ENCODE measurements at regions not wholly inside any gene's neighbourhood (a gene's known extent, or its start where the extent isn't known, plus 50 kb on each side); places are given as distances from the start of the nearest gene placed in this dataset.

DNA sequence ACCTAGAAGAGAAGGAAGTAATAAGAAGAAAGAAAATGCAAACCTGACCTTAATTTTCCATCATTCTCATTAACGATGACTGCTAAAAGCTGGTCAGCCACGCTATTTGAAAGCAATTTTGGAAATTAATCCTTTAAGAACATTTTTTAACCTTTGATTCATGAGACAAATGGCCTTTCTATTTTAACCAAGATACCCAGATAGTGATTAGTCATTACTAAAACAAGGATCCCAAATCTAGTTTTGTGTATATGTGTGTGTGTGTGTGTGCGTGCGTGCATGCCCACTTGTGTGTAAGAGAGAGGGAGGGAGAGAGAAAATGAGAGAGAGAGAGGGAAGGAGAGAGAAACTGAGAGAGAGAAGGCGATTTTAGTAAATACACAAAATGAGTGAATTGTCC is 329.5 kb downstream of the DEPDC1B start:
- no peak for DNase-seq

DNA sequence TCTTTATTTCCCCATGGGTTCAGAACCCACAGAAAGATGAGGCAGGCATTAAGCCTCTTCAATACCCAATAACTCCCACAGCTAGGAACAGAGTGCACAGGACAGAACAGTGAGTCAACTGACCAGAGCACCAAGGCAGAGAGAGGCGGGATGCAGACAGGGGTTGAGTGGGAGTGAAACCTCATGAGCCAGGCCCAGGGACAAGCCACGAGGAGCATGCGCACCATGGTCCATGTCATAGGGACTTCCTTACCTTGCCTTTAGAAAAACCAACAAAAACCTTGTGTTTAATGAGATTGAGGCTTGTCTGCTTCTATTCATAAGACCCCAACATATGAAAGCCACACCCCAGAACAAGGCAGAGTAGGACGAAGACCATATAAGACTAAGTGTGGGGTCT is 330.6 kb downstream of the DEPDC1B start:
- DNase-seq: no peak

DNA sequence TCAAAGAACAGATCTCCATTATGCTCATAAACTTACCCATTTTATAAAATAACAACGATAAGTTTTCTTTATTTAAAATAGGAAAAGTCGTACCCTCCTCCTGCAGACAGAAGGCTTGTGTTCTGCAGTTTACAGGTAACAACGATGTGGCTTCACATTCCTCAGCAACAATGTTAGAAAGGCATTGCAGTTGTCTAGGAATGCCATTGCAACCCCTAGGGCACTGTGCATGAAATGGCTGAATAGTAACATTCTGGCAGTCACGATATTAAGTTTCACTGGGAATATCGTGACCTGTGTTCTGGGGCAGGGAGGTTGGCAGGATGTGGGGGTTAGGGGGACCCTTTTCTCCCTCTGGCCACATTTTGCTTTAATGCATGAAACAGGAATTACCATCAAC is 331.9 kb downstream of the DEPDC1B start:
- DNase-seq: no peak

DNA sequence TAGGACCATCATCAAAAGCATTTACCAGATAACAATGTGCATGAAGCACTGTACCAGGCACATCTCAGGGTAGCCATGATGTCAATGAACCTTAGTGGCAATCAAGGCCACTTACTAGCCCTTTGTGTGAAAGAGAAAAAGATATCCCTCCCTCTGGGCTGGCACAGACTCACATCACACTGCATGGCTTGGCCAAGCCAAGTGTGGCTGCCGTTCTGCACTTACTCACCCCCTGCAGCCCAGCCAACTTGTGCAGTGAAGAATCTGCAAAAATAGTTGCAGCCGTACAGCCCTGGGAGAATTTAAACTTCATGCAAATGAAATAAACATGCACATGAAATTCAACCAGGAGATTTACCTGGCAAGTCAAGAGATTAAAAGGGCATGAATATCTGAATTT is 333.5 kb downstream of the DEPDC1B start:
- DNase-seq: no peak

DNA sequence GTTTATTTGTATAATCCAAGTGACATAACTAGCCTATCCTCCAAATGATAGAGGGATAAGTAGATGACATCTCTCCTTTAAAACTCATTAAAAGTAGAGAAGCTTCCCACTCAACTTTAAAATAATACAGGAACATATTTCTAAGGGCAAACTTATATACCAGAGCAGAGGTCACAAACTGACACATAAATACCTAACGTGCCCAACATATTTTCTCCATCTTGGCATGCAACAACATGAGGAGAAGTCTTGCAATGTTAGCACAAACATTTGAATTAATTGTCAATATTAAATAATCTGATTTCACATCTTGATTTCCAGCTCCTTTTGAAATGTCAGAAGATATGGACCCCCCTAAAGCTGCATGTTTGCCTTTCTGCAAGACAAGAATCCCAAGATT is 335.0 kb downstream of the DEPDC1B start:
- DNase-seq: no peak

DNA sequence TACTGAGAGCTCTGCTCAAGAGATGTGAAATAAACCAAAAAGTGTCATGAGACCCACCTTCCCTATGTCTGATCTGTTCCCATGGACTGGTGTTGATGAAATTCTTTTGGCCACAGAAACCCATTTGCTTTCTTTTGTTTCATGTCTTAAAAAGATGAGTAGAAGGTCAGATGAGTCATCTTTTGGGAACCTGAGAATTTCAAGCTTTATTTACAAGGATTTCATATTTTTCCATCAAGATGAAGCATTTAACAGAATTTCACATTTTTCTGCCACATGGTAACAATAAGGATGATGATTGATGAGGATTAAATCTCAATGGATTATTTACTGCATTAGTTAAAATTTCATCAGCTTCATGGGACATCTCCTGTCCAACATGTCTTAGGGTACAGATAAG is 337.8 kb downstream of the DEPDC1B start:
- DNase-seq: no peak

DNA sequence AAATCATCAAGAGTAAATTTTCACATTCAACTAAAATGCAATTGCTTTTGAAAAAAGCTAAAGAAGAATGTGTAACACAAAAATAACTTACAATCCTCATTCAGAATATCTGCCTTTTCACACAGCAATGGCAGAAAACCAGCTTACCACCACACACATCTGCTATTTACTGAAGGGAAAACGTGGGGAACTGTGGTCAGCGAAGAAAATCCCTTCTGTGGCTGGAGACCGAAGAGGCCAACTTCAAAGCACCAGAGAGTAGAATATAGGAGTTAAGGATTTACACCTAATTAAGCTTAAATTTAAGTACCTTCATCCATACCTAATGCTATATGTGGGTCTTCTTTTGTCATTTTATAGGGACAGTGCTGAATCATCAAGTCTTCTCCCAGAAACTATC is 339.6 kb downstream of the DEPDC1B start:
- DNase-seq: no peak

DNA sequence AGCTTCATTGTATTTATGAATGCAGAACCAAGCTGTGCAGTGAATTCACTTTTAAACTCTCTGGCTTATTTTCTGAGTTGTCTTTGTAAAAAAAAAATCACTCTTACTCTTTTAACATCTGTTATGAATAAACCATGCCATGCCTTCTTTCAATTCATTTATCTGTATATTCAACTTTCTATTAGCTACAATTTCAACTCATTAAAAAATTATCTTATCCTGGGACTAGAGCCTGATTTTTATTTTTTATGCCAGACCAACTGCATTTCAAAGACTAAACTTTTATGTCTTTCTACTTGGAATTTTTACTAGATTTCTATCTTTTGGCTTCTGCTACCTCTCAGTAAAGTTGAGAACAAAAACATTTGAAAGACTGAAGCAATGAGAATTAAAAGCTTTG is 342.7 kb downstream of the DEPDC1B start:
- no peak for DNase-seq

DNA sequence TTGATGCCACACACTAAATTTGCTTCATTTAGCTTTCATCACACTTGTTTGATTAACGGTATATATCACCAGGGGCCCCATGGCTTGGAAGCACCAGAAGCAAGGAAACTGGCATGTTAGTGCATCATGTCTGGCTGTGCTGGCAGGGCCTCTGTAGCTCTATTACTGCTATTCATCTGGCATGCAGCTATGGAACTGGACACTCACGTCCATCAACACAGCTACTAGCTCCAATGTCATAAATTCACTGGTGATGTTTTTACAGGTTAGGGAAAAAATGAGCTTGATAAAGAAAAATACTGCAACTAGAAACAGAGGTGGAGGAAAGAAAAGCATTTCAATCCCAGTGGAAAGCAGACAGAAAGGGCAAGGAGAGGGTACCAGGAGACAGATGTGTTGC is 343.2 kb downstream of the DEPDC1B start:
- DNase-seq: no peak

DNA sequence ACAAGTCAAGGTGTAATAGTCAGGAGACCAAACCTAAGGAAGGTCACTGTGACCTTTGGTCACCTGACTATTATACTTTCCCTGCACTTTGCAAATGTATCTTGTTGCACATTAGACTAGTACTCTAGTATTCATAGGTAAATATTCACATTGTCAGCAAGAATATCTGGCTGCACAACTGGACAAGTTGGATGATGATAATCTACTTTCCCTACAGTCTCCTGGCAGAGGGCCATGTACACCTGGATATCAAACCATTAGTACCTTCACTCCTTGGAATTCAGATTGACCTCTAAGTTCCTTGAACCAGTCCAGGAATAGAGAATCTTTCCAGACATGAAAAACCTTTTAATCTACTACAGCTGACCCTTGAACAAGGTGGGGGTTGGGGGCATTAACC is 344.8 kb downstream of the DEPDC1B start:
- DNase-seq: no peak

DNA sequence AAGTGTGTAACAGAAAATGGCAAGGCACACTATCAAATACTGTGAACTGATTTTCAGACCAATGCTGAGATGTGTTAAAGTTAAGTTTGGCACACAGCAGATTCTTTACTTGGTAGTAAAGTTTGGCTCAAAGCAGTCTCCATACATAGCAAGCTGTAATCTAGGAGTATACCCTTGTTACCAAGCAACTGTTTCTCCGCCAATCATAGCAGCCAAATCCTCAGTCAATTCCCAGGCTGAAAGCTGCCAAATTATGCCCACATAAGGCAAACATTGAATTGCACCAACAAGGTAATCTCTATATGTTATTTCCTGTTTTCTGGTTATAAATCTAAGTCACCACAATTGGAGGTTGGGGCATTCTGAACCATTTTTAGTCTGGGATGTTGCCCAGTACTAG is 345.7 kb downstream of the DEPDC1B start:
- DNase-seq: no peak

DNA sequence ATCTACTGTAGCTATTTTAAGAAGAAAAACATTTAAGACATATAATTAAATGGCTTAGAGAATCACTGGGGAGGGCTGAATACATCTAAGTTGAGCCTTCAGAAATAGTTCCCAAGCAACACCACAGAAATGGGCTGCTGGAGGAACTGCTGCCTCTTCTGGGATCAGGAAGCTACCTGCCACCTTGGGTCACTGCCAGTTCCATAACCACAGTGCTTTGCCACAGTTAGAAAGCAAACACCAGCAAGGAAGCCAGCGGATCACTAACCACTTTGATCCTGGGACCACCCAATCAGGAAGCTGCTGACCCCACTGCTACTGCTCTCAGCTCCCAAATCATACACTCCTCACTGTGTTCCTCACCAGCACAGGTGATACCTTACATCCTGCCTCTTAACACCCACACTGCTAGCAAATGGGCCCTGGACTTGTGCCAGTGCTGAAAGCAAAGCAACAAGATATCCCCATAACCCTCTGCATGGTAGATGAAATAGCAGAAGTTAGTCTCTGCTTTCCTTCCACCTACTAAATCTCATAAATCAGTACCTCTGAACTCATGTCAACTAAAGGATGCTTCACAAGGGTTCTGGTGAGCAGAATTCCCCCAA is 346.9 kb downstream of the DEPDC1B start:
- peak; percentile 4 for DNase-seq

DNA sequence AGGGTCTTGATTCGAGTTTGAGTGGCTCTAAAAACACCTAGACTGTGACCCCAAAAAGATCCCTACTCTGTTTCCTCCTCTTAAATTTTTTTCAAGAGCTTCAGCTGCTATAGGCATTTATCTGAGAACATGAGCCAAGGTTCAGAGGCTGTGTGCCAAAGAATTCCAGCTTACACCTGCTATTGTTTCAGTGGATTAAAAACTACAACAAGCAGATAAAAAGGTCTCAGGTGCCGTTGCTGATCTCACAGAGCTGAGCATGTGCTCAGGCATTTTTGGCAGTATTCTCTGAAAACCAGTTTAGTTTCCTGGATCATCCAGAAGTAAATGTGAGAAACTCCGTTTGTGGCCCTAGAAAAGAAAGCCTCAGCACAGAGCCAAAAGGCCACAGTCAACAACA is 349.2 kb downstream of the DEPDC1B start:
- no peak for DNase-seq

DNA sequence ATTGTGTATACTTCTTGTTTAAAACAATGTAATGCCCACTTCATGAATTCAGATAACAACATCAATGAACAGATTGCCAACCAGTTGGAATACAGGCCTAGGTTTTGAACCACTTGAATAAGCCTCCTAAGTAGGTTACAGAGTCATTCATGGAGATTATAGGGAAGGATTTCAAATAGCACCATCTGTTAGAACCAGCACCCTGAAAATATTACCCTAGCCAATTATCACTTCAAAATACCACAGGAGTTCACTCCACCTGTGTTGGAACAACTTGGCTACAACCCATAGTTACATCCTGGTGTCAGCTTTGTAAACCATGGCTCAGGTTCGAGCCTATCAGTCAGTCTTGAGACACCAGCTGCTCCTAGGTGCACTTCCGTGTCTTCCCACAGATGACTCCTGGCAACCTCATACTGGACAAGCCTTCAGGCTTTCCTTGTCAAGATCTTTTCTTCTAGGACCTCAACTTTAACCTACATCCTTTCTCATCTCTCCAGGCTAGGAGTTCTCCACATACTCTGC is 350.0 kb downstream of the DEPDC1B start:
- no peak for DNase-seq

DNA sequence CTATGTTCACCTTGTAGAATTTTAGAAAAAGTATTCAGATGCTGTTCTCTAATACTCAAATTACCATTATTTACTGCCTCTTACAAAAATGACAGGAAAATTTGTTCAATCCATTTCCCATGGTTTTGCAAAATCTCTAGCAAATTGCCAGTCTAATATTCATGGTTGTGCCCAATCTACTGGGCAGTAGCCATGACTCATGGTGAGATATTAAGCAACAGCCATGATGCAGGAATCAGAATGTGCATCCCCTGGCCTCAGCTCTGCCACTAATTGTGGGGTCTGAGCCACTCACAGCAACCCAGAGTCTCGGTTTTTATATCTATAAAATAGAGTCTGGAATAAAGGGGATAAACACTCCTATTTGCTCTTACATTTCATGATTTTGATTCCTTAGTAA is 353.6 kb downstream of the DEPDC1B start:
- DNase-seq: no peak

DNA sequence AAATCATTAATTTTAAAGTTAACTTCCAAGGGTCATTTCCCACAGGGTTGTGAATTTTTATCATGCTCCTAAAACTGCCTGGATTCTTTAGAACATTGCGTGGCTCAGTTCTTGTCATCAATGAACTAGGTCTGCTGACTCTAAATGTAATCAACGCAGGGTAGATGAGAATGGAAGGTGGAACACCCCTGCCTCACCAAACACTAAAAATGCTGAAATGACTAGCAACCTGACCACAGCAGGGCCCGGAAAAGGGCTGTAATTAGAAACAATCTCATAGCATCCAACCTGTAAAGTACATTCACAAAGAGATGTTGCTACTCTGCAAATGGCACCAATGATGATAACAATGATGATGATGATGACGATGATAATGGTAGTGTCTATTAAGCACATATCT is 356.9 kb downstream of the DEPDC1B start:
- DNase-seq: no peak

DNA sequence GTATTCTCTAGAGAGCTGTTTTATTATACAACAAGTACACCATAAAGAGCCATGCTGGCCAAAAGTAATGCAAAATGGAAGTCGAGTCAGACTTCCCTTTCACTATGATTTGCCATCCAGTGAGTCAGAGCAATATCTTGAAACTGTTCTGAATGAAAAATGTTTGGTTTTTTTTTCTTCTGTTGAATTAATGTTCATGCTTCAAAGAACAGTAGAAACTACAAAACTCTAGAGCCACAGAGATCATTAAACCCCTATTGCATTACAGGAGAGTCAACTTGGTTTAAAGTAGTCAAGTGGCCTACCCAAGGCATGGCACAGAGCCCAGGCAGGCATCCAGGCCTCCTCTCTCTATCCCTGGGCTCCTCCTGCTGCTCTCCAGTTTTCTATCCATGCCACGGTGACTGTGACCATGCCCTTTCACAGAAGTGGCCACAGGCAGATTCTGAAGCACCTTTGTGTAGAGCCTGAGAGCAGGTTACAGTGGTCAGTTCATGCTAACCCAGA is 358.9 kb downstream of the DEPDC1B start:
- no peak for DNase-seq

DNA sequence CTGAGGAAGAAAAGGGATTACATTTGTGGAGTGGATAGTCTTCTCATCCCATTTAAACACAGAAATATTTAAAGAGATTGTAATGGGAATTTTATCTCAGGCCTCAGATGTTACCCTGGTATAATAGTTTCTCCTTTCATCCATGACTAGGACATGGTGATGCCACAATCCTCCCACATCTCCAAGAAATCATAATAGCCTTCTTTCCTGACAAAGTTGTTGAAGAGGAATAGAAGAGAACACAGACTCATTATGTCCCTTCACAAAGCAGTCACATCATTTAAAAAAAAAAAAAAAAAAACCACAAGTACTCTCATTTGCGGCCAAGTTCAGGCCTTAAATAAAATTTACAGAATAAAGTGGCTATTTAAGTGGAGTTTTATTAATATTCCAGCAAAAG is 359.6 kb downstream of the DEPDC1B start:
- no peak for DNase-seq

DNA sequence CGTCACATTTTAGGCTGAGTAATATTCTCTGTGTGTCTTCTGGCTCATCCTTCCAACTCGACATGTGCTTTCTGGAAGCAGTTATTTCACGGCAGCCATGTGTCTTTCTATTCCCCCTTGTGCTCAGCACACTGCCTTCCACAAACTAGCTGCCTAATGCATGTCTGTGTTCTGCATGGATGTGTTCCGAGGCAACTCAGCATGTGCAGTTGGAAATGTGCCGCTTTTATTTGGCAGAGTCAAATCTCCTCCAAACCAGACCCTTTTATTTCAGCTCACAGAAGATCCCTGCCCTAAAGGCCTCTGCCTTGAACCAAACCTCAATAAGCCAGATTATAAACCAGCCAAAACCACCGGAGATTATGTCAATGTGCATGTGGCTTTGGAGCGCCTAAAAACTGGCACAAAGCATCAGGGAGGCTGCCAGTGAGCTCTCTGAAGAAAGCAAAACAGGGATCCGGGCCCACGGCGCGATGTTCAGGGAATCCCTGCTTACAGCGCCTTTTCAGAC is 360.2 kb downstream of the DEPDC1B start:
- no peak for DNase-seq

DNA sequence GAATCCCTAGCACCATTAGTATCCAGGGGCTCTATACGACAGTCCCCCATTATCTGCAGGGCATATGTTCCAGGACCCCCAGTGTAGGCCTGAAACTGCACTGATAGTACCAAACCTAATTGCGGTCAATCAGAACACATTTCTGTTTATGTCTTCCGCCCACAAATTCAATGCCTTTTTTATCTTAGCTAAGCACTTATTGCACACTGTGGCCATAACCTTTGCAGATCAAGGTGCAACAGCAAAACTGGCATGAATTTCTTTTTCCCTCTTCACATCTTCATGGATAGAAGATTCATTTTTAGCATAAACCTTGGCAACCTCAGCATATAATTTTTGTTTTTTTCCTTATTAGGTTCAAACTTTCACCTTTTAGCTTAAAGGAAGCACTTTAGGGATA is 361.1 kb downstream of the DEPDC1B start:
- no peak for DNase-seq

DNA sequence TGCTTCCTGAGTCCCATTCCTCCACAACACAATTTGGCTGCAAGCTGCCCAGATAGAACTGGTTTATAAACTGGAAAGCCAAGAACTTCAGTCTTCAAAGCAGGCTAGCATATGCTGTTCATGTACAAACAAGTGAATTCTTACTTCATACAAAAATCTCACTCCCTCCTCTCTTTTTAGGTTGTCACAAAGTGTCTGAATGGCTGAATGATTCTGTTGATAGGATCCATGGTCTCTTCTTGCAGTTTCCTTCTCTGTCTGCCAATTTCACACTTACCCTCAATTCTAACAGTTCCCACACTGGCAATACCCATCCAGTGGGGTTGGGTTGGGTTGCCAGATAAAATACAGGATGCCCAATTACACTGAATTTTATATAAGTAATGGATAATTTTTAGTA is 363.5 kb downstream of the DEPDC1B start:
- no peak for DNase-seq

DNA sequence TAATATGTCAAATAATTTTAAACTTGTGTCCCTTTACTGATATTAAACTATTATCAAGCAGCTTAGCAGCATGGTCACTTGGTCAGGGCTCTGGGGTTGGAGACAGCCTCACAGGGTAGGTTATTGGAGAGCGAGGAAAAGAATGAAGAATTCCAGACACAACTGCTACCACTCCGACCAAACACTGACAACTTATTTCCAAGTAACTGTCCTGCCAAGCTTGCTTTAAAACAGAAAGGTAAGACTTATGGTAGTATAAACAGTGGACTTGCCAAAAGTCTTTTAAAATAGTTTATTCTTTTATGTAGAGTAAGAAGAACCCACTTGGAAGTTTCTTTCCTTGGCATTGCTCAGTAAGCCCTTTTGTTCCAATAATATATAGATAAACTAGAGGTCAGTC is 364.1 kb downstream of the DEPDC1B start:
- no peak for DNase-seq

DNA sequence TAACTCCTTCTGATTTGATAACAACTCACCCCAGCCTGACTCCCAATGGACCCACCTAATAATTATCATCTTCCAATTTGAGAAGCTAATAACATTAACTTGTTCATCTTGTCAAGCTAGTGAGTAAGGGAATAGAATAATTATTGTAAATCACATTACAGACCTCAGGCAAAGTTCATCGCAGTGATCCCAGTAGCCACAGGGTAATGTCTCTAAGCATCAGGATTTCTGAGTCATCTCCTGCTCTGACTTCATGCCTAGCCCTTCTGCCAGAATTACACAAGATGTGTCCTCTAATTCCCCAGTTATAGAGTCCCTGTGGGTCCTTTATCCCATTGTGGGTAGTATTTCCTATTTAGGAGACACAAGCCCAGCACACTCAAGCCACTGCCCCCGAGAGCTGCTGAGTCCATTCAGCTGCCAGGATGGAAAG is 365.7 kb downstream of the DEPDC1B start:
- no peak for DNase-seq

DNA sequence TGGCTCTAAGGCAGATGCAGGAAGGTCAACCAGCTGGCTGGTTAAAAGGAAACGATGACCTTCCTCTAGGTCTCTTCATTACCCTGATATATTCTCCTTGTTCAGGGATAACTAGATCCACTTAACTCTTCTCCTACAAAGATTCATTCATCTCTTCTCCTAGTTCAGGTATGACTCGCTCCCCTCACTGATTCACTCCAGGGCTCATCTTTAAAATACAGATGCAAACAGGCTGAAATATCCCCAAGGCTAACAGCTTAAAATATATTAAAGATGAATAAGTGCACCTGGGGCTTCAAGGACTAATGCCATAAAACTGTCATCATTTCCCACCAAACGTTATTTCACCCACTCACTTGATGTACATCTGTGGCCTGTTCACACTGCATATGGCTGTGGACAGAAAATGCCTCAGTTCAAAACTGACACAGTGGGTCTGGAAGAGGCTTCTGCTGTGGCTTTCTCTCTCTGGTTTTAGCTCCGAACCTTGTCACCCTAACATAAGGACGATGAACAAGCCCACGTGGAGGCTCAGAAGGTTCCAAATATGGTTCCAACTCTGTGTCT is 366.9 kb downstream of the DEPDC1B start:
- DNase-seq: no peak

Measured in NCI-H510A treated with DMSO at 0.1 percent for 48 hours (cell line).